Gastroesophageal sphincter (tissue), 3 donors: ENCODE measurements at regions not wholly inside any gene's neighbourhood (a gene's known extent, or its start where the extent isn't known, plus 50 kb on each side); places are given as distances from the start of the nearest gene placed in this dataset.

Source experiments
- CTCF ChIP-seq, 4 experiments: fragments of 200-600 bp in 2 of 4; fragments of 450-650 bp in 2 of 4; sonication (generic) in 1 of 4; IDR thresholded peaks; one replicate each; pipeline ENCODE4 v1.5.1; 2017 to 2019; ENCODE audit warnings: antibody characterized with exemption in 4 of 4, mild to moderate bottlenecking in 2 of 4, moderate library complexity in 2 of 4
- EP300 ChIP-seq: sonication (generic); formaldehyde crosslinking; IDR thresholded peaks from one replicate; pipeline ENCODE4 v1.6.1; 2017; ENCODE audit warnings: antibody characterized with exemption, mild to moderate bottlenecking
- POLR2A ChIP-seq, 2 donors: fragments of 450-650 bp; IDR thresholded peaks; one replicate each; pipeline ENCODE4 v1.6.1; 2017; ENCODE audit warnings: antibody characterized with exemption in 2 of 2, mild to moderate bottlenecking in 2 of 2, moderate library complexity in 1 of 2
- POLR2AphosphoS5 ChIP-seq: sonication (generic); formaldehyde crosslinking; IDR thresholded peaks from one replicate; pipeline ENCODE4 v1.6.1; 2017; ENCODE audit warnings: antibody characterized with exemption

DNA sequence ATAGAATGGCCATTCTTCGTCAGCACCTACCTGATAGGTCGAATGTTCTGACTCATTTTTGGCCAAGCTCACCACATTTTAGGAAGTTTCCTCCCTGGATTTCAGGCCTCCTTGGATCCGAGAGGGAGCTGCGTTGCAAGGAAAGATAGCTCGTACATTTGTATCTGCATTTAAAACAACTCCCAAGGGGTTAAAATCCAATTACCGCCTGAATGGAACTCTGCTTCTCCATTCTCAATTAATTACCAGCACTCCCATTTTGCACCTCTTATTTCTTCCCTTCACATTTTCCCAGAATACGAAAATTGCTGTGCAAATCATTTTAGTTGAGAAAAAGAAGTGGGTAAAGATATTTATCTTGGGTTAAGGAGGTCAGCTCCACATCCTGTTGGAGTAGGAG, 610.7 kb downstream of the NPHP4 start:
- TF ChIP-seq EP300 (no peak), CTCF (IDR thresholded peaks at IDR 0.05) (no peak), POLR2A (IDR thresholded peaks at IDR 0.05) (no peak), POLR2AphosphoS5 (no peak)
